ENCODE measurements at regions not wholly inside any gene's neighbourhood (a gene's known extent, or its start where the extent isn't known, plus 50 kb on each side); places are given as distances from the start of the nearest gene placed in this dataset.

DNA sequence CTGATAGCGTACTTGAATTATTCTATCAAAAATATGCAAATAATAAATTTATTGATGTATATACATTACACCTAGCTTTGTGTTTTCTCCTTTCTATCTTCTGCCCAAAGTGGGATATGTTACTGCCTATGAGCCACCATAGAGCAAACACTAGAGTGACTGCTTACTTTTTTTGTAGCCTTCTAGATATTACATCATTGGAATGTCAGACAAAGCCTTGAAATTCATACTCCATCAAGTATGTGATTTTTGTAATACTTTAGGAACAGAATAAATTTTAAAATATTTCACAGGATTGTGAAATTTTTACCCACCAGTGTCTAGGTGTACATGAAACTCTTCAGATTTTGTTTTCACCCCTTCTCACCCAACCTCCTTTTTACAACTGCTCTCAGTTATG lies 787.6 kb downstream of the USP25 start:
- DNase-seq: no peak

DNA sequence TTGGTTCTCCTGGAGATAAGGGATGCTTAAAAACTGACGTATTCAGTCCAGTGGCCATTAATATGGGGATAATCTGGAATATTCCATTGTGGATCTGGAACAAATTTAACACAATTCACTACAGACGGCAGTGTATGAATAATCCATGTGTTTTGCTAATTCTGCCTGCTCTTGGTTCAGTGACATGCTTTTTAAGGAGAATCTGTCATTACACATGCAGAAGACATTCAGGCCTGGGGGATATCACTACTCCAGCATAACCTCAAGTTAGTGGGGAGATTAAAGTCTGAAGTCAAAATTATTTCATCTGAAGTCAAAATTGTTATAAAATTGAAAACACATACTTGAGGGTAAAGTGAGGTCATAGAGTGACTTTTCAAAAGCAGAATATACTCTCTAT lies 789.3 kb downstream of the USP25 start:
- DNase-seq: no peak

DNA sequence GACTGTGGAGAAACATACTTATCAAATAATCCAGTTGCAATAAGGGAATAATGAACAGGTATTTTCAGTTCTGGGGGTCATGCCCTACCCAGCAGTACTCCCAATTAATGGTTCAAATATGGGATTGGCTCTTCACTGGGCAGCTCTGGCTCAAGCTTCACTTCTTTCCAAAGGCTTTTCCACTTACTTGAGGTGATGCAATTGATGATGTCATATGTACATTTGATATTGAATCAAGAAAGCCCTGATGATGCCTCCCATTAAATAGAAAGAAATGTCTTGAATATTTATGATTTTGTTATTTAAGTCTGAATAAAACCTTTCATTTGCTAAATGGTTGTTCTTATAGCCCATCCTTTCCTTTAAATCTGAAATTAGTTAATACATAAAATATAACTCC lies 789.9 kb downstream of the USP25 start:
- DNase-seq: no peak

DNA sequence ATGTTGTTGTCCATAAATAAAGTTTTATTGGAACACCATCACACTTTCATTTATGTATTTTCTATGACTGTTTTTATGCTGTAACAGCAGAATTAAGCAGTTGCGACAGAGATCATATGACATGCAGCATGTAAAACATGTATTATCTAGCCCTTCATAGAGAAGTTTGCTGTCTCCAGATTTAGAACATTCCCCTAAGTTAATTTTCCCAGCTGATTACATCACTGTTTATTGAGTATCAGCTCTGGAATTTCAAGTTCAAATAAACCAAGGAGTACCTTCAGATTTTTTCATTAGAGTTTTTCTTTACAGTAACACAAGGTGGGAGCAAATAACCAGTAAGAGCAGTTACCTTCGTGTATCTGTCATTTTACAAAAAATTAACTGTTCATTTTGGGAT lies 792.8 kb downstream of the USP25 start:
- DNase-seq: no peak

DNA sequence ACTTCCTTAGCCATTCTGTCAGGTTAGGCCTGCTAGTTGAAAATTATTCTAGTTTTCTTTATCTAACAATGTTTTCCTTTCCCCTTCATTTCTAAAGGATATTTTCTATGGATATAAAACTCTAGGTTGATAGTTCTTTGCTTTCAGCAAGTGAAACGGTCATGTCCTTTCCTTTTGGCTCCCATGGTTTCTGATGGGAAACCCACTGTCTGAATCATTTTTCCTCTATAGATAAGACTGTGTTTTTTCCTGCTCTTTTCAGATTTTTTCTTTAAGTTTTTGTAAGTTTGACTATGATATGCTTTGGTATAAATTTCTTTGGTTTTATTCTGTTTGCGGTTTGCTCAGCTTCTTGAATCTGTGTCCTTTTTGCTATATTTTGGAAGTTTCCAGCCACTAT lies 800.9 kb downstream of the USP25 start:
- no peak for DNase-seq

DNA sequence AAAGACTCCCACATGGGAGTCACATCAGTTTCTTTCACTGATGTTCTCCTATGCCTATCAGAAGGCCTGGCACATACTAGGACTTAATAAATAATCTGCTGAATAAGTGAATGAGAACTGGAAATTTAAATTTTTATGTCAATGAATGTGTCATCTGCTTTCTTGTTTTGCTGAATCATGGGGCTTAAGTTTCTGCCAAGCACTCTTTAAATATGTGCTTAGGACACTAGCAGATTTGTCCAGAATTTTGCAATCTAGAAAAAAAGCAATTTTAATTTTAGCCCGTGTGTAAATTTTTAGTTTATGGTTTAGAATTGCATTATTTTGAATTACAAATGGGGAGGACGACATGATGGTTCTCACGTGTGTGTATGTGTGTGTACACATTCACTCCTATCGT lies 803.1 kb downstream of the USP25 start:
- no peak for DNase-seq

DNA sequence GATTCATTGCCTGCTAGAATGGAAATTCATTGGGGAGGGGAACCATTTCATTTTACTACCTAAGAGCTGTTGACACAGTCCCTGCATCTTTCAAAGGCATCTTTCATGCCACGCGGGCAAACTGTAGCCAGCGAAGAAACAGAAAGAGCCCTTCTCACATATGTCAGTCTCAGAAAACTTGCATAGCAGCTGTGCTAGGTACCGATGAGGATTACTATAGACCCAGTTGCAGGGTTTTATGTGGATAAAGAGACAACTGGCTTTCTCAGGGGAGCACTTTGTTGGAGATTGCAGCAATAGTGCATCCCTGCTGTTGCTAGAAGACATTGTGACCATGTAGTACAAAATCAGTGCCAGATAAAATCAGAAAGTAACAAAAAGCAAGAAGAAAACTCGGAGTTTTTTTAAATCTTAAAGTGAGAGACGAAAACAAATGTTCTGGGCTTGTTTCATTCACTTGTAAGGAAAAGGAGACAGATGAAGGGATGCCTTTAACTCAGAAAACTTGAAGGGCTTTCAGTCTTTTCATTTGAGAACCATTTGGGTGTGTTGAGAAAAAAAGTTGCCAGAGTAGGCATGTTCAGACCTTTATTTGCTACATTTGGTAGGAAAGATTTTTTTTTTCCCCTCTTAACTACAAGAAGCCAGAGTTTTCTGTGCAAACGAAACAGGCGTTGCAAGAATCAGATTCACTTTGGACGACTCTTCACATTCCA lies 804.1 kb downstream of the USP25 start:
- DNase-seq: no peak

DNA sequence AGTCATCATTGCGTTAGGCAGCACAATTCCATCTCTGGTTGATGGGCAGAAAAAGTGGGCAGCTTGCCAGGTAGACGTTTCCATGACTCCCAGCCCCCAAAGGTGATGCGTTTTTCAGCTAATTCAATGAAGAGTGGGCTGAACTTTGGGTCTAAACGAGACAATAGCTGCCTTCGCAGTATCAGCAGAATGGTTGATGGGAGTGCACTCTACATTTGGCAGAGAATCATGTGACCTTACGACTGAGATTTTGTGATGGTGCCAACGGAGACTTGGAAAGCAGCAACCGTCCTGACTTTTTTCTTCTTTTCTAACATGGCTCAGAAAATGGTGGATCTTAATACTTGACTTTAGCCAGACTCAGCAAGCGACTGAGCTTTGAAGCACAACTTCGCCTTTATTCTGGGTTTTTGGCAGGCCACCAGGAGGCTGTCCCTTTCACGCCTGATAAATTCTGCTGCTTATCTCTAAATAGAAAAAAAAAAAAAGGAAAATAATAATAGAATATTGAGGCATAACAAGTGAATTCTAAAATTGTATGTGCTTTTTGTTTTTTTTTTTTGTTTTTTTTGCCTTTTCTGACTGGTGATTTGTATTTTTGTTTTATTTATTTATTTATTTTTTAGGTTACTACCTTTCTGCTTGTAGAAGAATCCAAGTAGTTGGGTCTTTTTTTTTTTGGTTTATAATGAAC lies 804.8 kb downstream of the USP25 start:
- DNase-seq: peak; percentile 7

DNA sequence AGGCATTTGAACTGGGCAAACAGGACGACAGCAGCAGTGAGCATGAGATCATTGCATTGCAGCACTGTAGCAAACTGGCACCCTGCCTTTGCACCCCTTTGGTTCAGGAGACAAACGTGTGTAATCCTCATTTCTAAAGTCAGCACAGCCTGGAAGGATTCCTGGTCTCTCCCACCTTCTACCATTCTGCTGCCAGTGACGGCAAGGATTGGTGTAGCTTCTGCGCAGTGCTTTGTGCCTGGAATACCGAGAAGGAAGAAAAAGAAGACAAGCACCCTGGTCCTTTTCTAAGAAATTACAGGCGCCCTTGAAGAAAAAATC lies 805.3 kb downstream of the USP25 start:
- DNase-seq: peak; percentile 6

DNA sequence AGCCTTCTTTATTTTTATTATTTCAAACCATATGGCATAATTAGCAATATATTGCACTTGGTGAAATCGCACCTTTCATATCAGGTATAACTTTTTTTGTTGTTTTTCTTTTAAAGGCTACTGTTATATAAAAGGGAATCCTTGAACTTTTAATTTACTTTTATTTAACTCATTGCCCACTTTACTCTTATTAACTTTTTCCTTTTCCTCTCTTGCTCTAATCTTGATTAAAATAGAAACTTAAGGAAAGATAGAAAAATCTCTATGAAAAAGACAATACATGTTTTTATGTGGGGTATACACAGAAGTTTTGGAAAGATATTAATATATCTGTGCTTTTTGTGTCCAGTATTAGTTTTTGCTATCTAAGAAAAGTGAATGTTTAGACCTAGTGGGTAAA lies 805.8 kb downstream of the USP25 start:
- no peak for DNase-seq

DNA sequence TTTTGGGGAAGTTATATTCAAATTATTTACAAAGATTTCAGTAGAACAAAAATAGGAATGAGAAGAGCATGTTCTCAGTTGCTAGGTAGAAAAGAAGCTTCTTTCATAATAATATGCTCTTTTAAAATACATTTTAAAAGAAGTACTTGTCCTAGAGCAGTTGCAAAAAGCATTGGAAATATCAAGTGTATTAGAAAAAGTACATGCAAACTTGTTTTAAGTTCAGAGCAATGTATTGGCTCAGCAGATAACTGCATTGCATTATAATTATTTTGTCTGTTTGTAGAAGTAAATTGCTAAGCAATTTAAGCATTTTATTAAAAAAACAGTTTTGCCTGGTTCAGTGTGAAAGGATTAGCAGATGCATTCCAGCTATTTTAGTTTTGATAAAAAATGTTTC lies 806.4 kb downstream of the USP25 start:
- no peak for DNase-seq

DNA sequence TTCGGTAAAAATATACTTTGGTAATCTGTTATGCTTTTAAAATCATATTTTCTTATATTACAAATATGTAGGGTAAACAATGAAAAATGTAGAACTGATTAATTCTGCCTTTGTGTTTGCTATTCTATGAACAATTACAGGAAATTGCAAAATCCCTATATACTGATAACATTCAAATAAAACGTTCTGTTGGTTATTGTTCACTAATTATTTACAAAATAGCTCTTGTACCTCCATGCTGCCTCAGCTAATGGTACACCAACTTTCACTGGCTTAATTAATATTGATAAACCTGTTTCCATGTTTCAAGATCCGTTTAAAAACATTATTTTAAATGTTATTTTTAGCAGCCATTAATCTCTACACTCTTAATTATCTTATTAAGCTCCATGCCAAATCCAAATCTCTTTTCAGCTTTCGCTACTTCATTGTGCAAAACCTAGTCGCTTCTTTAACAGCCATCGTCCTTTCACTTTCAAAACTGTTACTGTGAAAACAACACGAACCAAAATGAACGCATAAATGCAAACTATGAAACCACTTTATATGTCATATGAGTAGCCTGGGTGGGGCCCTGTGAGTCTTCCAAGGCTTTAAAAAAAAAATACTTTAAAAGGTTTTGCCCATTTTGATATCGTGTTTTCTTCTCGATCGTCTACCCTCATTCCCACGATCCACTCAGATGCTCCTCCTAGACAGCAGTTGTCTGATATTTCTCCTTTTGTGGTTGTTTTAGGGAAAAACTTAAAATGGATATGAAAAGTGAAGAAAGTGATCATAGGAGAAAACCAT lies 807.1 kb downstream of the USP25 start:
- no peak for DNase-seq

DNA sequence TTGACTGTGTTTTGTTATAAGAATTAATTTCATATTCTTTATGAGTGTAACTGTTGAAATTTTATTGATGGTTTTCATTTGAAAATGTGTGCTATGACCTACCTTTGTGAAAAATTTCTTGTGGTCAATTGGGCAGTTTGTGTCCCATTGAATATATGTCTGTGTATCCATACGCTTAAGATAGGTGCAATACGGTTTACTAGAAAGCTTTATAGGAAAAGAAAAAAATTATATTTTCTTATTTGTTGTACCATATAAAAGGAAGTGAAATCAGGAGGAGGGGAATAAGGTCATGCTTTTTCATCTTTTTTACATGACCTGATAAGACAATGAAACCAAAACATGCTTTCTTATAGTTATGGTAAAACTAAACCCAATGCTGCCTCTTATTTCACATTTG lies 807.7 kb downstream of the USP25 start:
- no peak for DNase-seq

DNA sequence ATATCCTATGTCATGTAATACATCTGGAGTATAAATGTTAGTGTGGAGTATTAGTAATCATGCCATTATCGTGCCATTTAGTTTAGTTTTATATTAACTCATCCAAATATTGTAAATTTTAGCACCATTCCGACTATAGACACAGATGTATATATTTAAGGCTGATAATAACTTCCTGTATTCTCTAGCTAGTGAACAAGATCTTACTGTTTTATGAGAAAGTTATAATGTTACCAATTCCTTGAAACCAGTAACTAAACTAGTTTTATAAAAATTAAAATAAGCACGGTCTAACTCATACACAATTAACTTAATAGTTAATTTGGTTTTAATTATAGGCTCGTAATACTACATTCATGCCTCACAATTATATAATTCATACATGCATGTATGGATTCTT lies 808.6 kb downstream of the USP25 start:
- no peak for DNase-seq

DNA sequence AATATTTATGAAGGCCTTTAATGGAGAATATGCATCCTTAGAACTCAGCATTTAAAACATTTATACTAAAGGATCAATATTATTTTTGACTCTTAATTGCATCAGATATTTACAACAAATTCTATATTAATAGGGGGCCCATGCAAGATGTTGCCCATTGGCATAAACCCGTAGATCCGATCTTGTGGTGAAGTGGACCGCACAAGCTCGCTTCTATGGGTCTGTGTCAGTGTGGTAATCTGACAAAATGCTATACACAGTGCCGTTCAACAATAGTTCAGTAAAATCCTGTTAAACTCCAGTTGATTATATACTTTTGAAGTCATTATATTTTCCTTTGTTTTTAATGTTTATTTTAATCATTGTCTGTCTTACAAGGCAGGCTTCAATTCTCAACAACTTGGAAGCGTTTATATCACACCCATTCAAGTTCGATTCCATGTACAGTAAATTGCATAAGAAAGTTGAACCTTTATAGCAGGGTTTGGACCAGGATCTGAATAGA lies 809.2 kb downstream of the USP25 start:
- DNase-seq: no peak

DNA sequence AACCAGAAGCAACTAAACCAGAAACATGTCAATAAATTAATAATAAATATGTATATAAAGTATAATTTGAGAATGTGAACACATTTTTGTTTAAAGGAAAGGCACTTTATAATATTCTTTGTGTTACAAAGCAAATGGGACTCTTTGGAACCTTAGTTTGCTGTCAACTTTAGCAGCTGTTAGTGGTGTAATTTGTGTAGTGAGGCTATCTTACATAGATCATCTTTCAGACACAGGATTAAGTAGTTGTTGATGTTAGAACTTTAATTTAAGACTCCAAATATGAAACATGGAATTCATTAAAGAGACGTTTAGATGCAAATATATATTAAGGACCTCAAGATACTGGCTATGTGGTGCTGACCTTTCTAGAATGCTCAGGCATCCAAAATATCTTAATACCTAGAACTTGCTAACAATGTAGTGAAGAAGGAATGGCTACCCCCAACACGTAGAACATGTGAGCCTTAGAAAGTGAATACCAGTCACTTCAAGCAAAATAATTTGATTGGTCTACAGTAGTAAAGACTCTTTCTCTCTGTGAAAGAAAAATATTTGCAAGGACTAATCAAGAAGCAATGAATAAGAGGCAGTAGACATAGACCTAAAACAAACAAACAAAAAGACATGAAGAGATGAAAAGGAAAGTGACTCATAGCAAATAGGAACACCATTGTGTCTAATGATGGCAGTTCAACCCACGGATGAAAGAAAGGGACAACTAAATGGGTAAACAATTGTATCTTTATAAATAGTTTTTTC lies 811.4 kb downstream of the USP25 start:
- DNase-seq: no peak

DNA sequence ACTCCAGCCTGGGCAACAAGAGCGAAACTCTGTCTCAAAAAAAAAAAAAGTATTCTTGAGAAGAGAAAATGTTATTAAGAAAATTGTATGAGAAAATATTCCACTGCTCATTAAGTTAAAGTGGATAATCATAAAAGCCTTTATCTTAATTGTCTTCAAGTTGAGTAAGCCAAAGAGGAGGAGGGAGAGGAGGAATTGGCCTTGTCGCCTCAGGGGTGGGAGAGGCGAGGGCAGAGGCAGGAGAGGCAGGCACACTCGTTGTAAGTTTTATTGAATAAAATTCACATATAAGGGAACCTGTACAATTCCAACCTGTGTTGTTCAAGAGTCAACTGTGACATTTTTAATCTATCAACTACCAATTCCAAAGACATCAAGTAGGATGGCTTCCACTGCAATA lies 820.3 kb downstream of the USP25 start:
- no peak for DNase-seq

DNA sequence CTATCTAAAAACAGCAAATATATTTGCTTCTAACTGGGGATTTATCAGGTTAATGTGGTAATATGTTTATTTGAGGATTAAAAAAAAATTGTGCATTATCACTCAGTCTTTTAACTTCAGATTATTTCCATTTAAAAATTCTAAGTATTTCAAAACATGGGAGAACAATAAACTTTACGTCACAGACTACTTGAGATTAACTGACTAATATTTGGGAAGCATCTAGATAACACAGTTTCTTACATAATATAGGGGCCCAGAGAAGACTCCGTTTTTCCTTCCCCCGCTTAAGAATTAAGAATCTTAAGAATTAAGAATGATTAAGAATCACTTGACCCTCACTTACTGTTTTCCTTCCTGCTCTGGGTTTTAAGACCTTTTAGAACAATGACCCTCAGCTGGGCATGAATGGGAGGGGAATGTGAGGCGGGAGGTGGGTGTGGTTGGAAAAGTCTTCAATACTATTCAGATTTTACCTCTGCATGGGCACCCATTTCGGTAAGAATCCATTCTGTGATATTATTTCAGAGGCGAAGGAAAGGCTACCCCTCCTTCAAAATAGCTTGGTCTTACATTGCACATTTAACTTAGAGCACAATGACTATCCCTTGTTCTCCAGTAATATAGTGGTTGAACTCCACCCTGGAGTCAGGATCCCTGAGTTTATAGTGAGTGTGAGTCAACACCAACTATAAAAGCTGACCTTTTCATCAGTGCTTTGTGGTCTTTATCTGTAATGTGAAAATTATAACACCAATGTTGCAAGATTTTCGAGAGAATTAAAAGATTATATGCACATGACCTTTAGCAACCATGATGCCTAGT lies 821.3 kb downstream of the USP25 start:
- DNase-seq: no peak

DNA sequence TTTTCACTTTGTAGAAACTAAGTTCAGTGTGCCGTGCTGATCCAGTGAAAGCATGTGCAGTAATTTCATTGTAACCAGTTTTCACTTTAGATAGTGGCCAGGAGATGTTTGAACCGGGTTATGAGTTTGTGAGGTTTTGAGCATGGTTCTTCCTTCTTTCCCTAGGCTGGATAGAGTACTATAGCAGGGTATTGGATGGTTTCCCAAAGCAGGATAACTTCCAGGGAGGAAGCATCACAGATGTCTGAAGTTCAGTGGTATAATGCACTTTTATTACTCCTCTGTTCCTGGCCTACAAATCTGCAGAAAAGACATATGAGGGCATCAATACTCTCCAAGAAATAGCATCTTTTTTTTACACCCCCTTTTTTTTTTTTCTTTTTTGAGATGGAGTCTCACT lies 823.1 kb downstream of the USP25 start:
- no peak for DNase-seq

DNA sequence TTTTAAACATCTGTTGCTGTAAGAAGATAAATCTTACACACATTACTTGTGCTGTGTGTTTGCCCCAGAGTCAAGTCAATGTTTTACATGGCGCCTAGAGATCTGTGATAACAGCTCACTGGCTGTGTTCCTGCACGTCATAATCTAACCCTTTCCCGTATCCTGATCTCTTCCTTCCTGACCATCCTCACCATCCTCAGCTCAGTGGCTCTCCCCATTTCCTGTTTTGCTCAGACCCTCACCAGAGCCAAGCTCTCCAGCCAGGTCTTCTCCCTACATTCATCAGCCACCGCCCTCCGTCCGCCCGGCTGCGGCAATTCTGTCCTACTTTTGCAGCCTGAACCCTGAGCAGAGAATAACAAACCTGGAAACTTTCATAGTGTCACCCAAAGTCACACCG lies 824.7 kb downstream of the USP25 start:
- DNase-seq: no peak

DNA sequence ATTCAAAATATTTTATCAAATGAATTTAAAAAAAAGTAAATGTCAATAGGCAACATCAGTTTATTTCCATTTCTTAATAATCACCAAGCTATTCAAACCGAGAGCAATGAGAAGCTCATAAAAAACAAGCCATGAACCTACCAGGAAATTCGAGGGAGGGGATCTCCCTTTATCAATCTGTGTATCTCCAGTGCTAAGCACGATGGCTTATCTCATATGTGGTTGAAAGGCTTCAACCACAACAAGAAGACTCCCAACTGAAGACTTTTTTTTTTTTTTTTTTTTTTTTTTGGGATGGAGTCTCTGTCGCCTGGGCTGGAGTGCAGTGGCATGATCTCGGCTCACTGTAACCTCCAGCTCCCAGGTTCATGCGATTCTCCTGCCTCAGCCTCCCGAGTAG lies 833.3 kb downstream of the USP25 start:
- DNase-seq: no peak

DNA sequence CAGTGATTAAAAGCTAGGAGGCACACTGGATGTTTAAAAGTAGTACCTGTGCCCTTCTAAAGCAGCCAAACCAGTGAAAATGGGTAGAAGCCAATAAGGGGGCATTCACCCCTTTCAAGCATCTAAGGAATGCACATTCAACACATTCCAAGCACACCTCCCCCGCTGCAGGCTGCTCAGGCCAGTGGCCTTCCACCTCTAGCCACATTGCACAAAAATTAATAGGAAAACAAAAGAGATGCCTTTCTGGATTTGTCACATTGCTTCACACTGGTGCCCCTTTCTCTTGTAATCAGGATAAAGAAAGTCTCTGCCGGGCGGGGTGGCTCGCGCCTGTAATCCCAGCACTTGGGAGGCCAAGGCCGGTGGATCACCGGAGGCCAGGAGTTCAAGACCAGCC lies 834.0 kb downstream of the USP25 start:
- DNase-seq: no peak
